Thyroid gland (tissue), 4 donors: ENCODE measurements at regions not wholly inside any gene's neighbourhood (a gene's known extent, or its start where the extent isn't known, plus 50 kb on each side); places are given as distances from the start of the nearest gene placed in this dataset.

Source experiments
- DNase-seq, 2 donors: peaks; one replicate each; pipeline ENCODE4 v3.0.0-alpha.2; 2019
- H3K27ac ChIP-seq, 3 donors: fragments of 200-600 bp; sonication (generic); 1 replicate in 2 of 3; 2 replicates in 1 of 3; pipeline ENCODE4 v1.5.1; 2016 to 2019; ENCODE audit warnings: mild to moderate bottlenecking in 1 of 3, moderate library complexity in 1 of 3
- H3K27me3 ChIP-seq: fragments of 200-600 bp; sonication (generic); one replicate; pipeline ENCODE4 v1.5.1; 2019
- H3K36me3 ChIP-seq, 2 donors: fragments of 200-600 bp; sonication (generic); one replicate each; pipeline ENCODE4 v1.5.1; 2016 to 2019
- H3K4me1 ChIP-seq, 2 donors: fragments of 200-600 bp; sonication (generic); one replicate each; pipeline ENCODE4 v1.5.1; 2017 to 2019
- H3K4me3 ChIP-seq, 3 donors: fragments of 200-600 bp; sonication (generic); replicated peaks in 1 of 3; 1 replicate in 2 of 3; 2 replicates in 1 of 3; pipeline ENCODE4 v1.5.1; 2016; ENCODE audit warnings: mild to moderate bottlenecking in 1 of 3
- H3K9me3 ChIP-seq: fragments of 200-600 bp; sonication (generic); one replicate; pipeline ENCODE4 v1.5.1; 2017
- POLR2A ChIP-seq, 2 donors: fragments of 450-650 bp; IDR thresholded peaks; one replicate each; pipeline ENCODE4 v1.6.1; 2017; ENCODE audit warnings: antibody characterized with exemption in 2 of 2, mild to moderate bottlenecking in 2 of 2, moderate library complexity in 1 of 2
- WGBS, 2 donors: methylation state at CpG; one replicate each; pipeline ENCODE4 v1.1.5; 2017; 5-methylcytosine and 5-hydroxymethylcytosine counted together
- intact Hi-C: fragments of 100-400 bp; cut with DNase I; formaldehyde crosslinking; loops from one replicate; pipeline ENCODE4 v1.15.1; 2023
- TF ChIP-seq, protein P1 (sequence below), 6 experiments: fragments of 200-600 bp in 3 of 6; fragments of 450-650 bp in 3 of 6; sonication (generic) in 3 of 6; IDR thresholded peaks; one replicate each; pipeline ENCODE4 v1.5.1; 2016 to 2019; ENCODE audit warnings: antibody characterized with exemption in 6 of 6, mild to moderate bottlenecking in 2 of 6, inconsistent platforms in 1 of 6, moderate library complexity in 1 of 6

DNA sequence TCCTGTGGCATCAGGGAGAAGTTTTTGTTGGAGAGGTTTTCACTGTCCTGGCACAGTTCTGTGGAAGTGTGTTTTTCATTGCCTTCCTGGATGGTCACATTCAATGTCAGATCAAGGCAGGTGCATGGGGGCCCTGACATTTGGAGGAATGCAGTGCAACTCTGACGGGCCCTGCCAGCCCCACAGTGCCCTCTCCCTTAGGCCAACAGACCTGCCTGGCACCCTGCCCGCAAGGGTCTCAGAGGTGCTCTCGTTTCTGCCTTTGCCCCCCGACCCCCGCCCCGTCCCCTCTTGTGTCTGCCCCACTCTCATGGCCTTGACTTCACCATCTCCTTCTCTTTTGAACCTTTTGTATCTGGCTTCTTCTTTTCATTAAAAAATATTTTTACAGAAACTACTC is 257.2 kb upstream of the HDAC4 start:
- Histone ChIP-seq H3K4me1 (no peaks in the 10 kb centered on the region), H3K36me3 (no peaks in the 10 kb centered on the region), H3K9me3 (no peaks in the 10 kb centered on the region), H3K27me3 (peaks cover 4% of the 10 kb centered on the region), H3K27ac (no peak overlapping the region), H3K4me3 (no peak overlapping the region)
- 81 to 85% methylated on average over 6 of the region's 6 CpGs for WGBS, 2 donors
- DNase-seq = no peak
- TF ChIP-seq, protein P1, sequence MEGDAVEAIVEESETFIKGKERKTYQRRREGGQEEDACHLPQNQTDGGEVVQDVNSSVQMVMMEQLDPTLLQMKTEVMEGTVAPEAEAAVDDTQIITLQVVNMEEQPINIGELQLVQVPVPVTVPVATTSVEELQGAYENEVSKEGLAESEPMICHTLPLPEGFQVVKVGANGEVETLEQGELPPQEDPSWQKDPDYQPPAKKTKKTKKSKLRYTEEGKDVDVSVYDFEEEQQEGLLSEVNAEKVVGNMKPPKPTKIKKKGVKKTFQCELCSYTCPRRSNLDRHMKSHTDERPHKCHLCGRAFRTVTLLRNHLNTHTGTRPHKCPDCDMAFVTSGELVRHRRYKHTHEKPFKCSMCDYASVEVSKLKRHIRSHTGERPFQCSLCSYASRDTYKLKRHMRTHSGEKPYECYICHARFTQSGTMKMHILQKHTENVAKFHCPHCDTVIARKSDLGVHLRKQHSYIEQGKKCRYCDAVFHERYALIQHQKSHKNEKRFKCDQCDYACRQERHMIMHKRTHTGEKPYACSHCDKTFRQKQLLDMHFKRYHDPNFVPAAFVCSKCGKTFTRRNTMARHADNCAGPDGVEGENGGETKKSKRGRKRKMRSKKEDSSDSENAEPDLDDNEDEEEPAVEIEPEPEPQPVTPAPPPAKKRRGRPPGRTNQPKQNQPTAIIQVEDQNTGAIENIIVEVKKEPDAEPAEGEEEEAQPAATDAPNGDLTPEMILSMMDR (IDR thresholded peaks at IDR 0.05) = no peak
- TF ChIP-seq POLR2A (IDR thresholded peaks at IDR 0.05) = no peak
- intact Hi-C loops = no loop called here

DNA sequence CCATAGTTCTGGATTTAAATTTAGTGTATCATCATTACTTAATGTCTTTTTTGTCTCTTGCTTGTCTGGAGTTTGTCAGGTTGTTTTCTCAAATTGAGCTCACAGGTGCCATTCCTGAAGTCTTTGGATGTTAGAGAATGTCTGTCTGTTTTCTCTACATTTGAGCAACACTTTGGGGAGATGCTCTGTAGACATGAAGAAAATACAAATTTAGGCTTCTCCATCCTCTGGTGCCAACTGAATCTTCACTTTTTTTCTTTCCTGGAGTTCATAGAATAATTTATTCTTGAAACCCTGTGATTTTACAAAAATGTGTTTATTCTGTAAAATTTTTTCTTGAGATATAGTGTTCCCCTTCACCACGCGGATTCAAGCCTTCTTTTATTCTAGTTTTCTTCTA is 256.4 kb upstream of the HDAC4 start:
- H3K36me3 ChIP-seq = no peaks in the 10 kb centered on the region
- TF ChIP-seq, protein P1 (IDR thresholded peaks at IDR 0.05) = no peak
- no peak for TF ChIP-seq POLR2A (IDR thresholded peaks at IDR 0.05)
- H3K4me3 ChIP-seq = no peak overlapping the region
- DNase-seq = no peak
- H3K27ac ChIP-seq = no peak overlapping the region
- H3K27me3 ChIP-seq = peaks cover 4% of the 10 kb centered on the region
- WGBS, 2 donors = 92 to 95% methylated on average over 2 of the region's 2 CpGs
- intact Hi-C loops = no loop called here
- H3K9me3 ChIP-seq = no peaks in the 10 kb centered on the region
- no peaks in the 10 kb centered on the region for H3K4me1 ChIP-seq

DNA sequence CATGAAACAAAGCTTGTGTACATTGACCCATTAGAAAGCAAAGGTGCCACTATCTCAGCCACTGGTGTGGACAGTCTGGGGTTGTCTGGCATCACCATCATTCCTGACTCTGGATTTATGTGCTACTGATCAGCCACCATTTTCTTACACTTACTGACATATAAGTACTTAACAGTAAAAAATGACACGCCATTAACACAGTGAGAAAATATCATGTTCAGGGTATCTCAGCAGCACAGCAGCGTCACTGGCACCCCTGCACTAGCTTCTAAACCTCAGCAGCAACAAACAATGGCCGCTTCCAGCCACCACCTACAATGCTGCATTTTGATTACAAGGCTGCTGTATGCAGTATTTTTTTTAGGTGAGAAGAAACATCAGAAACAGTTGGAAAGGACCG is 253.4 kb upstream of the HDAC4 start:
- H3K27me3 ChIP-seq = no peaks in the 10 kb centered on the region
- intact Hi-C loops = no loop called here
- 76 to 81% methylated on average over 4 of the region's 4 CpGs for WGBS, 2 donors

DNA sequence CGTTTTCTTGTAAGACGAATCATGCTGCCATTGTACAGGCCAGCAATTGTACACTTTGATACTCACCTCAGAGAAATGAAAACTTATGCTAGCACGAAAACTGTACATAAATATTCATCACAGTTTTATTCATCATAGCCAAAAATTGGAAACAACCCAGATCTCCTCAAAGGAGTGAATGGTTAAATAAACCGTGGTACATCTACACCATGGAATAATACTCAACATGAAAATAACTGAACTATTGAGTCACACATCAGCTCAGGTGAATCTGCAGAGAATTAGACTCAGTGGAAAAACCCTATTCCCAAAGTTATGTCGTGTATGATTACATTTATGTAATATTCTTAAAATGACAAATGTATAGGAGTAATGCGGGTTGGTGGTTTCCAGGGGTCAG is 251.0 kb upstream of the HDAC4 start:
- intact Hi-C loops = no loop called here
- Histone ChIP-seq H3K36me3 (no peaks in the 10 kb centered on the region), H3K27ac (no peak overlapping the region), H3K27me3 (no peaks in the 10 kb centered on the region), H3K4me1 (no peaks in the 10 kb centered on the region), H3K9me3 (no peaks in the 10 kb centered on the region), H3K4me3 (no peak overlapping the region)
- WGBS, 2 donors = 82 to 91% methylated on average over 6 of the region's 6 CpGs
- DNase-seq = no peak
- TF ChIP-seq, protein P1 (IDR thresholded peaks at IDR 0.05) = no peak
- TF ChIP-seq POLR2A (IDR thresholded peaks at IDR 0.05) = no peak

More for the DNA sequence above, 253.4 kb upstream of the HDAC4 start:
- Histone ChIP-seq H3K36me3 (no peaks in the 10 kb centered on the region), H3K4me1 (no peaks in the 10 kb centered on the region), H3K27ac (no peak overlapping the region), H3K4me3 (no peak overlapping the region), H3K9me3 (no peaks in the 10 kb centered on the region)
- TF ChIP-seq POLR2A (IDR thresholded peaks at IDR 0.05) = no peak
- TF ChIP-seq, protein P1 (IDR thresholded peaks at IDR 0.05) = no peak
- no peak for DNase-seq

DNA sequence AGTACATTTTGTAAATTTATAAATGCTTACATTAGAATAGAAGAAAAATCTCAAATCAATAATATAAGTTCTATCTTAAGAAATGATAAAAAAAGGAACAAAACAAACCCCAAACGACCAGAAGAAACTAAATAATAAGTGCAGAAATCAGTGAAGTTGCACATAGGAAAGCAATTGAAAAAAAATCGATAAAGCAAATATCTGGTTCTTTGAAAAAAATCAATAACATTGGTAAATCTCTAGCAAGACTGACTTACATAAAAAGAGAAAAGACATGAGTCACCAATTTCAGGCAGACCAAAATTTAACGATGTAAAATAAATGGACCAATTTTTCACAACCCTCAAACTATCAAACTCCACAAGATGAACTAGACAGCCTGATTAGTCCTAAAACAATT is 249.9 kb upstream of the HDAC4 start:
- WGBS, 2 donors = 77 to 82% methylated on average over 3 of the region's 3 CpGs

More for the DNA sequence above, 249.9 kb upstream of the HDAC4 start:
- no peak for TF ChIP-seq POLR2A (IDR thresholded peaks at IDR 0.05)
- TF ChIP-seq, protein P1 (IDR thresholded peaks at IDR 0.05) = no peak
- DNase-seq = no peak
- intact Hi-C loops = no loop called here
- no peaks in the 10 kb centered on the region for H3K27me3 ChIP-seq
- no peaks in the 10 kb centered on the region for H3K4me1 ChIP-seq
- no peak overlapping the region for H3K4me3 ChIP-seq
- H3K27ac ChIP-seq = no peak overlapping the region
- no peaks in the 10 kb centered on the region for H3K9me3 ChIP-seq
- H3K36me3 ChIP-seq = no peaks in the 10 kb centered on the region
